WTC11 (cell line): ENCODE measurements at regions not wholly inside any gene's neighbourhood (a gene's known extent, or its start where the extent isn't known, plus 50 kb on each side); places are given as distances from the start of the nearest gene placed in this dataset.

Experiments used
- ATAC-seq: fragments of 200-7000 bp; cut with Tn5 transposase; 2 replicates; pipeline ENCODE4 v1.10.0; 2021; ENCODE audit warnings: mild to moderate bottlenecking, moderate library complexity
- CTCF ChIA-PET: fragments of 300-600 bp; sonication (Branson Sonifier 250); formaldehyde crosslinking; loops from one replicate; lab custom pipeline; 2021; ENCODE audit warnings: antibody characterized with exemption; lab: Charles Lee
- POLR2A ChIA-PET: fragments of 350-600 bp; sonication (Branson Sonifier 250); formaldehyde crosslinking; loops from one replicate; lab custom pipeline; 2021; ENCODE audit warnings: antibody characterized with exemption; lab: Charles Lee
- DNase-seq: peaks from one replicate; pipeline ENCODE4 v3.0.0; 2021; ENCODE audit warnings: low spot score
- H3K27ac Mint-ChIP-seq: 2 replicates; pipeline ENCODE4 v1.8.0; 2021; ENCODE audit warnings: mixed read lengths
- H3K27me3 Mint-ChIP-seq: 2 replicates; pipeline ENCODE4 v1.8.0; 2021; ENCODE audit warnings: low read depth, mild to moderate bottlenecking, moderate library complexity, mixed read lengths
- H3K36me3 Mint-ChIP-seq: 2 replicates; pipeline ENCODE4 v1.8.0; 2021; ENCODE audit warnings: mixed read lengths
- H3K4me1 Mint-ChIP-seq: 2 replicates; pipeline ENCODE4 v1.8.0; 2022; ENCODE audit warnings: mixed read lengths
- H3K4me3 Mint-ChIP-seq: 2 replicates; pipeline ENCODE4 v1.8.0; 2021; ENCODE audit warnings: mild to moderate bottlenecking, moderate library complexity, mixed read lengths
- H3K9me3 Mint-ChIP-seq: 2 replicates; pipeline ENCODE4 v1.8.0; 2021; ENCODE audit warnings: mixed read lengths
- E2F1 ChIP-seq: sonication (generic); formaldehyde crosslinking; IDR thresholded peaks from 2 replicates; pipeline ENCODE4 v1.8.0; 2022; ENCODE audit warnings: mild to moderate bottlenecking, missing genetic modification reagents
- EMX1 ChIP-seq: fragments of 250-450 bp; sonication (Bioruptor Pico); IDR thresholded peaks from 2 replicates; pipeline ENCODE4 v1.8.0; 2021; ENCODE audit warnings: mild to moderate bottlenecking
- ETV6 ChIP-seq: sonication (generic); formaldehyde crosslinking; IDR thresholded peaks from 2 replicates; pipeline ENCODE4 v1.8.1; 2022; ENCODE audit warnings: mild to moderate bottlenecking, missing genetic modification reagents
- KAT7 ChIP-seq: sonication (generic); formaldehyde crosslinking; IDR thresholded peaks from 2 replicates; pipeline ENCODE4 v1.8.1; 2023; ENCODE audit warnings: missing genetic modification reagents, mild to moderate bottlenecking, borderline replicate concordance
- NFATC4 ChIP-seq: fragments of 250-450 bp; sonication (Bioruptor Pico); IDR thresholded peaks from 2 replicates; pipeline ENCODE4 v1.9.0; 2021; ENCODE audit warnings: mild to moderate bottlenecking
- NR2C2 ChIP-seq: sonication (generic); formaldehyde crosslinking; IDR thresholded peaks from 2 replicates; pipeline ENCODE4 v1.8.0; 2022; ENCODE audit warnings: mild to moderate bottlenecking, missing genetic modification reagents
- PRRX2 ChIP-seq: fragments of 250-450 bp; sonication (Bioruptor Pico); IDR thresholded peaks from 2 replicates; pipeline ENCODE4 v1.8.0; 2021; ENCODE audit warnings: mild to moderate bottlenecking
- SMAD4 ChIP-seq: sonication (generic); formaldehyde crosslinking; IDR thresholded peaks from 2 replicates; pipeline ENCODE4 v1.8.0; 2022; ENCODE audit warnings: mild to moderate bottlenecking, missing genetic modification reagents
- SP1 ChIP-seq: sonication (generic); formaldehyde crosslinking; conservative IDR thresholded peaks from 2 replicates; pipeline ENCODE4 v1.8.1; 2022; ENCODE audit warnings: missing genetic modification reagents
- TP53 ChIP-seq: sonication (generic); formaldehyde crosslinking; IDR thresholded peaks from 2 replicates; pipeline ENCODE4 v1.8.1; 2023; ENCODE audit warnings: mild to moderate bottlenecking, missing genetic modification reagents
- ZNF232 ChIP-seq: sonication (generic); formaldehyde crosslinking; IDR thresholded peaks from 2 replicates; pipeline ENCODE4 v1.8.0; 2022; ENCODE audit warnings: mild to moderate bottlenecking, missing genetic modification reagents
- ZNF281 ChIP-seq: sonication (generic); formaldehyde crosslinking; IDR thresholded peaks from 2 replicates; pipeline ENCODE4 v1.8.0; 2023; ENCODE audit warnings: mild to moderate bottlenecking, missing genetic modification reagents
- ZNF396 ChIP-seq: fragments of 250-450 bp; sonication (Bioruptor Pico); IDR thresholded peaks from 2 replicates; pipeline ENCODE4 v1.8.0; 2021; ENCODE audit warnings: mild to moderate bottlenecking, moderate library complexity, borderline replicate concordance
- ZNF532 ChIP-seq: fragments of 250-450 bp; sonication (Bioruptor Pico); IDR thresholded peaks from 2 replicates; pipeline ENCODE4 v1.9.0; 2021; ENCODE audit warnings: mild to moderate bottlenecking, borderline replicate concordance

- CTCF ChIA-PET: no interaction called here
- DNase-seq: no peak
- TF ChIP-seq EMX1 (CRISPR knock-in tag) (no peak), NFATC4 (CRISPR knock-in tag) (no peak), ETV6 (CRISPR knock-in tag) (no peak), SMAD4 (no peak), ZNF232 (no peak)
- H3K36me3 Mint-ChIP-seq: no peaks in the 10 kb centered on the region
- H3K4me1 Mint-ChIP-seq: no peaks in the 10 kb centered on the region
- ATAC-seq: no peak
- peaks cover 10% of the 10 kb centered on the region for H3K9me3 Mint-ChIP-seq
- no peak overlapping the region for H3K27ac Mint-ChIP-seq
- no peak overlapping the region for H3K4me3 Mint-ChIP-seq
- POLR2A ChIA-PET: no interaction called here
- no peaks in the 10 kb centered on the region for H3K27me3 Mint-ChIP-seq
These were observed 160.2 kb downstream of the ATP6V1G3 start for GRCh38 chr1:198380275-198380674.

- TF ChIP-seq TP53 (CRISPR knock-in tag) (no peak), NR2C2 (CRISPR knock-in tag) (no peak), E2F1 (no peak), SP1 (CRISPR knock-in tag) (no peak), ZNF396 (CRISPR knock-in tag) (no peak), ZNF232 (no peak), ZNF281 (CRISPR knock-in tag) (no peak)
- no peak for ATAC-seq
- H3K36me3 Mint-ChIP-seq: no peaks in the 10 kb centered on the region
- ChIA-PET CTCF (no interaction called here), POLR2A (no interaction called here)
- H3K27me3 Mint-ChIP-seq: no peaks in the 10 kb centered on the region
- DNase-seq: no peak
- H3K9me3 Mint-ChIP-seq: peaks cover 19% of the 10 kb centered on the region
- H3K4me1 Mint-ChIP-seq: no peaks in the 10 kb centered on the region
- H3K4me3 Mint-ChIP-seq: no peak overlapping the region
- H3K27ac Mint-ChIP-seq: no peak overlapping the region
These were observed 162.8 kb downstream of the ATP6V1G3 start for GRCh38 chr1:198377702-198378101.

GRCh38 chr1:198374288-198374687 is 166.2 kb downstream of the ATP6V1G3 start:
- TF ChIP-seq KAT7 (CRISPR knock-in tag) (no peak), ZNF532 (CRISPR knock-in tag) (no peak), NFATC4 (CRISPR knock-in tag) (no peak), PRRX2 (CRISPR knock-in tag) (no peak)
- TF ChIP-seq, all 79 proteins: peak for 0
- no peaks in the 10 kb centered on the region for H3K27me3 Mint-ChIP-seq
- ChIA-PET POLR2A (no interaction called here), CTCF (no interaction called here)
- ATAC-seq (no peak), DNase-seq (no peak)
- no peaks in the 10 kb centered on the region; the same call in 1 of the 2 replicates for H3K36me3 Mint-ChIP-seq
- H3K9me3 Mint-ChIP-seq: peaks cover 24% of the 10 kb centered on the region
- H3K4me3 Mint-ChIP-seq: no peak overlapping the region
- H3K4me1 Mint-ChIP-seq: no peaks in the 10 kb centered on the region
- H3K27ac Mint-ChIP-seq: no peak overlapping the region
